ENCODE measurements at regions not wholly inside any gene's neighbourhood (a gene's known extent, or its start where the extent isn't known, plus 50 kb on each side); places are given as distances from the start of the nearest gene placed in this dataset.

DNA sequence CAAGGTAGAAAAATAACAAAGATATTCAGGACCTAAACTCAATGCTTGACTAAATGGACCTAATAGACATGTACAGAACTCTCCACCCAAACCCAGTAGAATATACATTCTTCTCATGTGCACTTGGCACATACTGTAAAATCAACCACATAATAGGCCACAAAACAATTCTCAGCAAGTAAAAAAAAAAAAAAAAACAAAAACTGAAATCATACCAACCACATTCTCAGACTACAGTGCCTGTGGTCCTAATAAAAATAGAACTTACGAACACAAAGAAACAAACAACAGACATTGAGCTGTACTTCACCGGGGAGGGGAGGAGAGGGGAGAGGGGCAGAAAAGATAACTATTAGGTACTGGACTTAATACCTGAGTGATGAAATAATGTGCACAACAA, 114.1 kb upstream of the CD180 start:
- DNase-seq (ENCODE audit: low spot score) (no peak), ATAC-seq (no peak)
- Mint-ChIP-seq H3K4me1 (no peaks in the 10 kb centered on the region), H3K27ac (no peak overlapping the region), H3K27me3 (ENCODE audit: low read depth) (no peaks in the 10 kb centered on the region; the same call in 1 of the 2 replicates), H3K9me3 (peaks cover 32% of the 10 kb centered on the region), H3K4me3 (no peak overlapping the region), H3K36me3 (peaks cover 3% of the 10 kb centered on the region; the same call in 1 of the 2 replicates)
- ChIA-PET CTCF (no interaction called here), POLR2A (no interaction called here)
- TF ChIP-seq, protein P1, sequence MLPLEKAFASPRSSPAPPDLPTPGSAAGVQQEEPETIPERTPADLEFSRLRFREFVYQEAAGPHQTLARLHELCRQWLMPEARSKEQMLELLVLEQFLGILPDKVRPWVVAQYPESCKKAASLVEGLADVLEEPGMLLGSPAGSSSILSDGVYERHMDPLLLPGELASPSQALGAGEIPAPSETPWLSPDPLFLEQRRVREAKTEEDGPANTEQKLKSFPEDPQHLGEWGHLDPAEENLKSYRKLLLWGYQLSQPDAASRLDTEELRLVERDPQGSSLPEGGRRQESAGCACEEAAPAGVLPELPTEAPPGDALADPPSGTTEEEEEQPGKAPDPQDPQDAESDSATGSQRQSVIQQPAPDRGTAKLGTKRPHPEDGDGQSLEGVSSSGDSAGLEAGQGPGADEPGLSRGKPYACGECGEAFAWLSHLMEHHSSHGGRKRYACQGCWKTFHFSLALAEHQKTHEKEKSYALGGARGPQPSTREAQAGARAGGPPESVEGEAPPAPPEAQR (CRISPR knock-in tag; IDR thresholded peaks at IDR 0.05), result no peak
- TF ChIP-seq ATF1 (CRISPR knock-in tag; IDR thresholded peaks at IDR 0.05) (no peak), FOXP1 (CRISPR knock-in tag; IDR thresholded peaks at IDR 0.05; ENCODE audit: borderline replicate concordance) (no peak), ELF4 (CRISPR knock-in tag; IDR thresholded peaks at IDR 0.05; ENCODE audit: low read depth) (no peak), ZNF263 (CRISPR knock-in tag; IDR thresholded peaks at IDR 0.05; ENCODE audit: low read depth) (no peak), NR1H2 (CRISPR knock-in tag; IDR thresholded peaks at IDR 0.05) (no peak), RELA (CRISPR knock-in tag; IDR thresholded peaks at IDR 0.05; ENCODE audit: borderline replicate concordance) (no peak)
- TF ChIP-seq, protein P2, sequence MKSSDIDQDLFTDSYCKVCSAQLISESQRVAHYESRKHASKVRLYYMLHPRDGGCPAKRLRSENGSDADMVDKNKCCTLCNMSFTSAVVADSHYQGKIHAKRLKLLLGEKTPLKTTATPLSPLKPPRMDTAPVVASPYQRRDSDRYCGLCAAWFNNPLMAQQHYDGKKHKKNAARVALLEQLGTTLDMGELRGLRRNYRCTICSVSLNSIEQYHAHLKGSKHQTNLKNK (CRISPR knock-in tag; IDR thresholded peaks at IDR 0.05), result no peak

DNA sequence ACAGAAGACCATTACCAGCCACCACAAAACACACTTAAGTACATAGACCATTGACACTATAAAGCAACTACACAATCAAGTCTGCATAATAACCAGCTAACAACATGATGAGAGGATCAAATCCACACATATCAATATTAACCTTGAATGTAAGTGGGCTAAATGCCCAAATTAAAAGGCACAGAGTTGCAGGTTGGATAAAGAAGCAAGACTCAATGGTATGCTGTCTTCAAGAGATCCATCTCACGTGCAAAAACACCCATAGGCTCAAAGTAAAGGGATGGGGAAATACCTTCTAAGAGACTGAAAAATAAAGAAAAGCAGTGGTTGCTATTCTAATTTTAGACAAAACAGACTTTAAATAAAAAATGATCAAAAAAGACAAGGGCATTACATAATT, 113.6 kb upstream of the CD180 start:
- H3K36me3 Mint-ChIP-seq, result peaks cover 3% of the 10 kb centered on the region; the same call in 1 of the 2 replicates
- H3K27me3 Mint-ChIP-seq (ENCODE audit: low read depth), result no peaks in the 10 kb centered on the region; the same call in 1 of the 2 replicates
- peaks cover 32% of the 10 kb centered on the region for H3K9me3 Mint-ChIP-seq
- CTCF ChIA-PET, result no interaction called here
- TF ChIP-seq FOXP1 (CRISPR knock-in tag; IDR thresholded peaks at IDR 0.05; ENCODE audit: borderline replicate concordance), result no peak
- no peak for TF ChIP-seq ZNF423 (CRISPR knock-in tag; IDR thresholded peaks at IDR 0.05)
- no peak for TF ChIP-seq TEAD4 (CRISPR knock-in tag; IDR thresholded peaks at IDR 0.05)
- no peak for TF ChIP-seq ZNF263 (CRISPR knock-in tag; IDR thresholded peaks at IDR 0.05; ENCODE audit: low read depth)
- TF ChIP-seq, protein P3, sequence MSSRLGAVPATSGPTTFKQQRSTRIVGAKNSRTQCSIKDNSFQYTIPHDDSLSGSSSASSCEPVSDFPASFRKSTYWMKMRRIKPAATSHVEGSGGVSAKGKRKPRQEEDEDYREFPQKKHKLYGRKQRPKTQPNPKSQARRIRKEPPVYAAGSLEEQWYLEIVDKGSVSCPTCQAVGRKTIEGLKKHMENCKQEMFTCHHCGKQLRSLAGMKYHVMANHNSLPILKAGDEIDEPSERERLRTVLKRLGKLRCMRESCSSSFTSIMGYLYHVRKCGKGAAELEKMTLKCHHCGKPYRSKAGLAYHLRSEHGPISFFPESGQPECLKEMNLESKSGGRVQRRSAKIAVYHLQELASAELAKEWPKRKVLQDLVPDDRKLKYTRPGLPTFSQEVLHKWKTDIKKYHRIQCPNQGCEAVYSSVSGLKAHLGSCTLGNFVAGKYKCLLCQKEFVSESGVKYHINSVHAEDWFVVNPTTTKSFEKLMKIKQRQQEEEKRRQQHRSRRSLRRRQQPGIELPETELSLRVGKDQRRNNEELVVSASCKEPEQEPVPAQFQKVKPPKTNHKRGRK (CRISPR knock-in tag; IDR thresholded peaks at IDR 0.05; ENCODE audit: borderline replicate concordance), result no peak
- H3K4me1 Mint-ChIP-seq, result no peaks in the 10 kb centered on the region
- DNase-seq (ENCODE audit: low spot score) (no peak), ATAC-seq (no peak)
- POLR2A ChIA-PET, result no interaction called here
- H3K4me3 Mint-ChIP-seq, result no peak overlapping the region
- H3K27ac Mint-ChIP-seq, result no peak overlapping the region

DNA sequence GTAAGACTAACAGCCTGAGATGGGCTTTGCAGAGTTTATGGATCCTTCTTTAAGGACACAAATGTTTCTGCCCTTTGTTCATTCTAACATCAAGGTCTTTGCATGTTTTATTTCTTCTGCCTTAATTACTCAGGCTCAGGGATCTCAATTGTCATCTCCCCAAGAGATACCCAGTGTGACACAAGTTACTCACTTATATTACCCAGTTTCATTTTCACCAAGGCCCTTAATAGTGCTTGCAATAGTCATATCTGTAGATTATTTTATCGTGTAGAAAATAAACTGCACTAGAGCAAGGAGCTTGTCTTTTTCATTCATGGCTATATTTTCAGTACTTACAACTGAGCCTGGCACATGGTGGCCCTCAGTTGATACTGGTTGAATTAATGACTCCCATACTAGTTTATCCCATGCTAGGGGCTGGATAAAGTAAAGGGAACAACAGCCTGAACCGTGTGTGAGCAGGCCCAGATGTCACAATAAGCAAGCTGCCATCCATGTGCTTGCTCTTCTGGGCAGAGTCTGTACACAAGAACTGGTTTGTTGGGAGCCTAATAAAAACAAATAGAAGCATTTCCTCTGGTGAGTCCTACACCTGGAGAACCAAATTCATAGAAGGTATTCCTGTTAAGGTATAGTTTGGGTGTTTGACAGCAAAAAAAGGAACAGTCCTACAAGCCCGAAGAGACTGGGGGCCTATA, 112.5 kb upstream of the CD180 start:
- no peaks in the 10 kb centered on the region for H3K4me1 Mint-ChIP-seq
- H3K27me3 Mint-ChIP-seq (ENCODE audit: low read depth), result no peaks in the 10 kb centered on the region; the same call in 1 of the 2 replicates
- ChIA-PET CTCF (no interaction called here), POLR2A (no interaction called here)
- H3K27ac Mint-ChIP-seq, result no peak overlapping the region
- ATAC-seq, result no peak
- H3K4me3 Mint-ChIP-seq, result no peak overlapping the region
- peaks cover 3% of the 10 kb centered on the region; the same call in 1 of the 2 replicates for H3K36me3 Mint-ChIP-seq
- peaks cover 29% of the 10 kb centered on the region for H3K9me3 Mint-ChIP-seq
- no peak for DNase-seq (ENCODE audit: low spot score)
- TF ChIP-seq TCF7 (CRISPR knock-in tag; IDR thresholded peaks at IDR 0.05; ENCODE audit: low read depth), result no peak
- TF ChIP-seq, protein P4, sequence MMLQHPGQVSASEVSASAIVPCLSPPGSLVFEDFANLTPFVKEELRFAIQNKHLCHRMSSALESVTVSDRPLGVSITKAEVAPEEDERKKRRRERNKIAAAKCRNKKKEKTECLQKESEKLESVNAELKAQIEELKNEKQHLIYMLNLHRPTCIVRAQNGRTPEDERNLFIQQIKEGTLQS (CRISPR knock-in tag; conservative IDR thresholded peaks at IDR 0.05), result no peak
- no peak for TF ChIP-seq TEAD1 (CRISPR knock-in tag; IDR thresholded peaks at IDR 0.05)
- TF ChIP-seq JUN (CRISPR knock-in tag; IDR thresholded peaks at IDR 0.05), result no peak
- TF ChIP-seq, protein P5, sequence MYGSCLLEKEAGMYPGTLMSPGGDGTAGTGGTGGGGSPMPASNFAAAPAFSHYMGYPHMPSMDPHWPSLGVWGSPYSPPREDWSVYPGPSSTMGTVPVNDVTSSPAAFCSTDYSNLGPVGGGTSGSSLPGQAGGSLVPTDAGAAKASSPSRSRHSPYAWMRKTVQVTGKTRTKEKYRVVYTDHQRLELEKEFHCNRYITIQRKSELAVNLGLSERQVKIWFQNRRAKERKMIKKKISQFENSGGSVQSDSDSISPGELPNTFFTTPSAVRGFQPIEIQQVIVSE (CRISPR knock-in tag; IDR thresholded peaks at IDR 0.05; ENCODE audit: borderline replicate concordance), result no peak
- no peak for TF ChIP-seq ZBTB21 (CRISPR knock-in tag; IDR thresholded peaks at IDR 0.05; ENCODE audit: borderline replicate concordance)
- TF ChIP-seq, protein P6, sequence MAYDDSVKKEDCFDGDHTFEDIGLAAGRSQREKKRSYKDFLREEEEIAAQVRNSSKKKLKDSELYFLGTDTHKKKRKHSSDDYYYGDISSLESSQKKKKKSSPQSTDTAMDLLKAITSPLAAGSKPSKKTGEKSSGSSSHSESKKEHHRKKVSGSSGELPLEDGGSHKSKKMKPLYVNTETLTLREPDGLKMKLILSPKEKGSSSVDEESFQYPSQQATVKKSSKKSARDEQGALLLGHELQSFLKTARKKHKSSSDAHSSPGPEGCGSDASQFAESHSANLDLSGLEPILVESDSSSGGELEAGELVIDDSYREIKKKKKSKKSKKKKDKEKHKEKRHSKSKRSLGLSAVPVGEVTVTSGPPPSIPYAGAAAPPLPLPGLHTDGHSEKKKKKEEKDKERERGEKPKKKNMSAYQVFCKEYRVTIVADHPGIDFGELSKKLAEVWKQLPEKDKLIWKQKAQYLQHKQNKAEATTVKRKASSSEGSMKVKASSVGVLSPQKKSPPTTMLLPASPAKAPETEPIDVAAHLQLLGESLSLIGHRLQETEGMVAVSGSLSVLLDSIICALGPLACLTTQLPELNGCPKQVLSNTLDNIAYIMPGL (CRISPR knock-in tag; IDR thresholded peaks at IDR 0.05), result no peak
- TF ChIP-seq OVOL2 (CRISPR knock-in tag; IDR thresholded peaks at IDR 0.05; ENCODE audit: borderline replicate concordance), result no peak
- TF ChIP-seq, protein P7, sequence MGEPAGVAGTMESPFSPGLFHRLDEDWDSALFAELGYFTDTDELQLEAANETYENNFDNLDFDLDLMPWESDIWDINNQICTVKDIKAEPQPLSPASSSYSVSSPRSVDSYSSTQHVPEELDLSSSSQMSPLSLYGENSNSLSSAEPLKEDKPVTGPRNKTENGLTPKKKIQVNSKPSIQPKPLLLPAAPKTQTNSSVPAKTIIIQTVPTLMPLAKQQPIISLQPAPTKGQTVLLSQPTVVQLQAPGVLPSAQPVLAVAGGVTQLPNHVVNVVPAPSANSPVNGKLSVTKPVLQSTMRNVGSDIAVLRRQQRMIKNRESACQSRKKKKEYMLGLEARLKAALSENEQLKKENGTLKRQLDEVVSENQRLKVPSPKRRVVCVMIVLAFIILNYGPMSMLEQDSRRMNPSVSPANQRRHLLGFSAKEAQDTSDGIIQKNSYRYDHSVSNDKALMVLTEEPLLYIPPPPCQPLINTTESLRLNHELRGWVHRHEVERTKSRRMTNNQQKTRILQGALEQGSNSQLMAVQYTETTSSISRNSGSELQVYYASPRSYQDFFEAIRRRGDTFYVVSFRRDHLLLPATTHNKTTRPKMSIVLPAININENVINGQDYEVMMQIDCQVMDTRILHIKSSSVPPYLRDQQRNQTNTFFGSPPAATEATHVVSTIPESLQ (CRISPR knock-in tag; IDR thresholded peaks at IDR 0.05), result no peak

Measured in WTC11 (cell line).